KOPT-K1 (cell line): ENCODE measurements at regions not wholly inside any gene's neighbourhood (a gene's known extent, or its start where the extent isn't known, plus 50 kb on each side); places are given as distances from the start of the nearest gene placed in this dataset.

Experiments used
- H3K27ac ChIP-seq: fragments of 200-600 bp; sonication (generic); 2 replicates; pipeline ENCODE4 v1.5.1; 2016; ENCODE audit warnings: antibody characterized with exemption, mild to moderate bottlenecking, low read depth, low read length; ENCODE audit not compliant: poor library complexity, severe bottlenecking
- H3K36me3 ChIP-seq: fragments of 200-600 bp; sonication (generic); 2 replicates; pipeline ENCODE4 v1.5.1; 2017; ENCODE audit warnings: antibody characterized with exemption, mild to moderate bottlenecking, low read length, moderate library complexity; ENCODE audit not compliant: insufficient read depth
- H3K9me3 ChIP-seq: fragments of 200-600 bp; sonication (generic); 2 replicates; pipeline ENCODE4 v1.5.1; 2017; ENCODE audit warnings: antibody characterized with exemption, low read length, mild to moderate bottlenecking; ENCODE audit not compliant: insufficient read depth, poor library complexity, severe bottlenecking

- no peaks in the 10 kb centered on the region for H3K36me3 ChIP-seq
- no peaks in the 10 kb centered on the region for H3K9me3 ChIP-seq
- no peak overlapping the region for H3K27ac ChIP-seq
Measured at GRCh38 chr18:56312551-56313335, 325.6 kb downstream of the TXNL1 start.

- no peak overlapping the region for H3K27ac ChIP-seq
- no peaks in the 10 kb centered on the region for H3K9me3 ChIP-seq
- H3K36me3 ChIP-seq, result no peaks in the 10 kb centered on the region
Measured at GRCh38 chr18:56309104-56309503, 329.3 kb downstream of the TXNL1 start.

- H3K9me3 ChIP-seq, result no peaks in the 10 kb centered on the region
- H3K36me3 ChIP-seq, result no peaks in the 10 kb centered on the region
- H3K27ac ChIP-seq, result no peak overlapping the region
Measured at GRCh38 chr18:56307354-56308170, 330.8 kb downstream of the TXNL1 start.

- H3K36me3 ChIP-seq, result no peaks in the 10 kb centered on the region
- no peaks in the 10 kb centered on the region for H3K9me3 ChIP-seq
- no peak overlapping the region for H3K27ac ChIP-seq
Measured at GRCh38 chr18:56306797-56307196, 331.6 kb downstream of the TXNL1 start.

- H3K27ac ChIP-seq, result no peak overlapping the region
- no peaks in the 10 kb centered on the region for H3K36me3 ChIP-seq
- no peaks in the 10 kb centered on the region for H3K9me3 ChIP-seq
Measured at GRCh38 chr18:56305583-56305982, 332.8 kb downstream of the TXNL1 start.

GRCh38 chr18:56302156-56302555, 336.2 kb downstream of the TXNL1 start:
- Histone ChIP-seq H3K27ac (no peak overlapping the region), H3K9me3 (no peaks in the 10 kb centered on the region), H3K36me3 (no peaks in the 10 kb centered on the region)

- no peaks in the 10 kb centered on the region for H3K36me3 ChIP-seq
- H3K9me3 ChIP-seq, result no peaks in the 10 kb centered on the region
- H3K27ac ChIP-seq, result no peak overlapping the region
Measured at GRCh38 chr18:56299740-56300139, 338.7 kb downstream of the TXNL1 start.

- Histone ChIP-seq H3K36me3 (no peaks in the 10 kb centered on the region), H3K9me3 (no peaks in the 10 kb centered on the region), H3K27ac (no peak overlapping the region)
Measured at GRCh38 chr18:56298935-56299334, 339.5 kb downstream of the TXNL1 start.

- Histone ChIP-seq H3K9me3 (no peaks in the 10 kb centered on the region), H3K27ac (no peak overlapping the region), H3K36me3 (no peaks in the 10 kb centered on the region)
Measured at GRCh38 chr18:56296381-56296780, 342.0 kb downstream of the TXNL1 start.

GRCh38 chr18:56294484-56295183, 343.8 kb downstream of the TXNL1 start:
- H3K36me3 ChIP-seq, result no peaks in the 10 kb centered on the region
- no peak overlapping the region for H3K27ac ChIP-seq
- H3K9me3 ChIP-seq, result no peaks in the 10 kb centered on the region

GRCh38 chr18:56291294-56291693, 347.1 kb downstream of the TXNL1 start:
- no peak overlapping the region for H3K27ac ChIP-seq
- no peaks in the 10 kb centered on the region for H3K9me3 ChIP-seq
- no peaks in the 10 kb centered on the region for H3K36me3 ChIP-seq

- H3K36me3 ChIP-seq, result no peaks in the 10 kb centered on the region
- no peak overlapping the region for H3K27ac ChIP-seq
- no peaks in the 10 kb centered on the region for H3K9me3 ChIP-seq
Measured at GRCh38 chr18:56289381-56289780, 349.0 kb downstream of the TXNL1 start.

GRCh38 chr18:56286775-56287325, 351.5 kb downstream of the TXNL1 start:
- Histone ChIP-seq H3K36me3 (no peaks in the 10 kb centered on the region), H3K27ac (no peak overlapping the region), H3K9me3 (no peaks in the 10 kb centered on the region)

GRCh38 chr18:56285387-56286065, 352.9 kb downstream of the TXNL1 start:
- no peaks in the 10 kb centered on the region for H3K36me3 ChIP-seq
- no peaks in the 10 kb centered on the region for H3K9me3 ChIP-seq
- no peak overlapping the region for H3K27ac ChIP-seq
